SKM-1 (cell line): ENCODE measurements at regions not wholly inside any gene's neighbourhood (a gene's known extent, or its start where the extent isn't known, plus 50 kb on each side); places are given as distances from the start of the nearest gene placed in this dataset.

Source experiments
- DNase-seq: peaks from one replicate; lab custom pipeline; 2025; ENCODE audit not compliant: unreplicated experiment; lab: John Stamatoyannopoulos, UW

GRCh38 chr9:13568841-13569601 is 289.5 kb upstream of the MPDZ start:
- DNase-seq, result no peak

GRCh38 chr9:13568405-13568804 is 288.9 kb upstream of the MPDZ start:
- no peak for DNase-seq

GRCh38 chr9:13567833-13568232 is 288.3 kb upstream of the MPDZ start:
- no peak for DNase-seq

GRCh38 chr9:13557746-13558145 is 278.3 kb upstream of the MPDZ start:
- DNase-seq, result no peak

GRCh38 chr9:13556656-13557055 is 277.2 kb upstream of the MPDZ start:
- DNase-seq, result no peak

GRCh38 chr9:13555989-13556500 is 276.6 kb upstream of the MPDZ start:
- DNase-seq, result no peak

- no peak for DNase-seq
Measured at GRCh38 chr9:13555516-13555915, 276.0 kb upstream of the MPDZ start.

- DNase-seq, result no peak
Measured at GRCh38 chr9:13554626-13555025, 275.1 kb upstream of the MPDZ start.

GRCh38 chr9:13552606-13553215 is 273.2 kb upstream of the MPDZ start:
- DNase-seq, result no peak

- no peak for DNase-seq
Measured at GRCh38 chr9:13550519-13550918, 271.0 kb upstream of the MPDZ start.

- no peak for DNase-seq
Measured at GRCh38 chr9:13548535-13548934, 269.0 kb upstream of the MPDZ start.

GRCh38 chr9:13535141-13535540 is 255.6 kb upstream of the MPDZ start:
- no peak for DNase-seq

GRCh38 chr9:13534006-13534405 is 254.5 kb upstream of the MPDZ start:
- no peak for DNase-seq

- no peak for DNase-seq
Measured at GRCh38 chr9:13532407-13532806, 252.9 kb upstream of the MPDZ start.

- DNase-seq, result no peak
Measured at GRCh38 chr9:13529321-13530104, 250.0 kb upstream of the MPDZ start.

GRCh38 chr9:13524245-13524644 is 244.8 kb upstream of the MPDZ start:
- DNase-seq, result no peak

GRCh38 chr9:13520069-13520468 is 240.6 kb upstream of the MPDZ start:
- no peak for DNase-seq

- no peak for DNase-seq
Measured at GRCh38 chr9:13513716-13514444, 234.4 kb upstream of the MPDZ start.

GRCh38 chr9:13513286-13513685 is 233.8 kb upstream of the MPDZ start:
- DNase-seq, result no peak

GRCh38 chr9:13508681-13509080 is 229.2 kb upstream of the MPDZ start:
- no peak for DNase-seq

GRCh38 chr9:13508086-13508485 is 228.6 kb upstream of the MPDZ start:
- no peak for DNase-seq
